ENCODE measurements at regions not wholly inside any gene's neighbourhood (a gene's known extent, or its start where the extent isn't known, plus 50 kb on each side); places are given as distances from the start of the nearest gene placed in this dataset.
"Not testable (repeated sequence)": the region's sequence is repeated elsewhere in the genome, so short reads cannot be mapped to it uniquely, and the experiment has no call there.

- no peak overlapping the region for H3K4me3 ChIP-seq (ENCODE audit: low read depth, low read length)
- TF ChIP-seq CTCF (IDR thresholded peaks at IDR 0.05; ENCODE audit: control insufficient read depth, extremely low read depth, insufficient read depth) = no peak
- DNase-seq (ENCODE audit: low read depth) = no peak
Measured at GRCh38 chr11:42422090-42422489, 889.7 kb upstream of the API5 start.

- not testable (repeated sequence) for H3K4me3 ChIP-seq (ENCODE audit: low read depth, low read length)
Measured at GRCh38 chr11:42434911-42435310, 876.9 kb upstream of the API5 start.

GRCh38 chr11:42444406-42444805, 867.4 kb upstream of the API5 start:
- TF ChIP-seq CTCF (IDR thresholded peaks at IDR 0.05; ENCODE audit: control insufficient read depth, extremely low read depth, insufficient read depth) = no peak
- no peak overlapping the region for H3K4me3 ChIP-seq (ENCODE audit: low read depth, low read length)
- DNase-seq (ENCODE audit: low read depth) = no peak

More at GRCh38 chr11:42434911-42435310, 876.9 kb upstream of the API5 start:
- not testable (repeated sequence) for DNase-seq (ENCODE audit: low read depth)

- no peak for DNase-seq (ENCODE audit: low read depth)
- H3K4me3 ChIP-seq (ENCODE audit: low read depth, low read length) = no peak overlapping the region
- TF ChIP-seq CTCF (IDR thresholded peaks at IDR 0.05; ENCODE audit: control insufficient read depth, extremely low read depth, insufficient read depth) = no peak
Measured at GRCh38 chr11:42462558-42463310, 849.1 kb upstream of the API5 start.

GRCh38 chr11:42465623-42466022, 846.2 kb upstream of the API5 start:
- H3K4me3 ChIP-seq (ENCODE audit: low read depth, low read length) = no peak overlapping the region
- no peak for DNase-seq (ENCODE audit: low read depth)
- no peak for TF ChIP-seq CTCF (IDR thresholded peaks at IDR 0.05; ENCODE audit: control insufficient read depth, extremely low read depth, insufficient read depth)

GRCh38 chr11:42473106-42473505, 838.7 kb upstream of the API5 start:
- no peak overlapping the region for H3K4me3 ChIP-seq (ENCODE audit: low read depth, low read length)
- no peak for TF ChIP-seq CTCF (IDR thresholded peaks at IDR 0.05; ENCODE audit: control insufficient read depth, extremely low read depth, insufficient read depth)
- no peak for DNase-seq (ENCODE audit: low read depth)

- TF ChIP-seq CTCF (IDR thresholded peaks at IDR 0.05; ENCODE audit: control insufficient read depth, extremely low read depth, insufficient read depth) = no peak
- DNase-seq (ENCODE audit: low read depth) = no peak
Measured at GRCh38 chr11:42482822-42483221, 829.0 kb upstream of the API5 start.

More at GRCh38 chr11:42482822-42483221, 829.0 kb upstream of the API5 start:
- H3K4me3 ChIP-seq (ENCODE audit: low read depth, low read length) = no peak overlapping the region
